H1 (cell line): ENCODE measurements at regions not wholly inside any gene's neighbourhood (a gene's known extent, or its start where the extent isn't known, plus 50 kb on each side); places are given as distances from the start of the nearest gene placed in this dataset.
"Not testable (repeated sequence)": the region's sequence is repeated elsewhere in the genome, so short reads cannot be mapped to it uniquely, and the experiment has no call there.

Experiments
- CTCF ChIA-PET: fragments of 300-600 bp; sonication (Branson Sonifier 250); formaldehyde crosslinking; loops from one replicate; lab custom pipeline; 2021; ENCODE audit not compliant: partially characterized antibody; lab: Charles Lee
- POLR2A ChIA-PET: fragments of 300-600 bp; sonication (Branson Sonifier 250); formaldehyde crosslinking; loops from one replicate; lab custom pipeline; 2021; ENCODE audit warnings: inconsistent platforms; ENCODE audit not compliant: partially characterized antibody; lab: Charles Lee
- DNase-seq, 2 experiments: peaks; one replicate each; pipeline versions ENCODE4 v3.0.0 to v3.0.0-alpha.2; 2010 to 2022; ENCODE audit warnings: low spot score in 2 of 2, low read depth in 1 of 2, mixed read lengths in 1 of 2
- FAIRE-seq: peaks from 2 replicates; lab custom pipeline; 2011; peaks lifted over from hg19 to GRCh38; lab: Jason Lieb, UNC
- H2AFZ ChIP-seq: 2 replicates; pipeline ENCODE4 v1.8.1; 2012; ENCODE audit warnings: low read length, inconsistent platforms
- H2AK5ac ChIP-seq: 2 replicates; pipeline ENCODE4 v1.6.1; 2013; ENCODE audit warnings: low read depth, low read length
- H2BK120ac ChIP-seq: replicated peaks from 2 replicates; pipeline ENCODE3; 2013; ENCODE audit warnings: low read depth, low read length, inconsistent platforms
- H2BK12ac ChIP-seq: 2 replicates; pipeline ENCODE4 v1.6.1; 2013; ENCODE audit warnings: low read depth, low read length
- H2BK15ac ChIP-seq: 2 replicates; pipeline ENCODE4 v1.6.1; 2013; ENCODE audit warnings: low read length
- H2BK20ac ChIP-seq: 2 replicates; pipeline ENCODE4 v1.6.1; 2013; ENCODE audit warnings: low read length
- H2BK5ac ChIP-seq: 2 replicates; pipeline ENCODE4 v1.6.1; 2013; ENCODE audit warnings: low read depth, low read length
- H3K14ac ChIP-seq: 2 replicates; pipeline ENCODE4 v1.6.1; 2013; ENCODE audit warnings: inconsistent platforms; ENCODE audit not compliant: insufficient read length
- H3K18ac ChIP-seq: 2 replicates; pipeline ENCODE4 v1.6.1; 2013; ENCODE audit warnings: low read length; ENCODE audit errors: extremely low read depth
- H3K23ac ChIP-seq: 2 replicates; pipeline ENCODE4 v1.6.1; 2013; ENCODE audit warnings: inconsistent platforms; ENCODE audit not compliant: insufficient read length
- H3K23me2 ChIP-seq: 2 replicates; pipeline ENCODE4 v1.6.1; 2013; ENCODE audit warnings: low read depth, low read length
- H3K27ac ChIP-seq: 2 replicates; pipeline ENCODE4 v1.6.1; 2011; ENCODE audit warnings: low read depth, low read length, inconsistent platforms
- H3K27me3 ChIP-seq, 4 experiments: replicated peaks in 1 of 4; 1 replicate in 1 of 4; 2 replicates in 3 of 4; pipeline versions ENCODE4 v1.6.1 to v1.8.1; 2011 to 2013; ENCODE audit warnings: low read length in 3 of 4, mild to moderate bottlenecking in 3 of 4, inconsistent platforms in 2 of 4, mixed read lengths in 2 of 4, moderate library complexity in 1 of 4; ENCODE audit not compliant: control insufficient read depth in 3 of 4, insufficient read depth in 3 of 4; ENCODE audit errors: extremely low read depth in 1 of 4
- H3K36me3 ChIP-seq, 4 experiments: 2 replicates each; pipeline versions ENCODE4 v1.6.1 to v1.8.1; 2011 to 2013; ENCODE audit warnings: mild to moderate bottlenecking in 4 of 4, low read length in 3 of 4, moderate library complexity in 2 of 4, control low read depth in 1 of 4, inconsistent platforms in 1 of 4; ENCODE audit not compliant: insufficient read depth in 4 of 4, control insufficient read depth in 2 of 4
- H3K4ac ChIP-seq: replicated peaks from 2 replicates; pipeline ENCODE3; 2013; ENCODE audit warnings: low read length, low read depth, mixed read lengths, inconsistent platforms; ENCODE audit not compliant: insufficient read length
- H3K4me1 ChIP-seq, 4 experiments: replicated peaks in 1 of 4; 1 replicate in 1 of 4; 2 replicates in 3 of 4; pipeline versions ENCODE4 v1.6.1 to v1.8.1; 2011 to 2013; ENCODE audit warnings: low read length in 3 of 4, inconsistent platforms in 2 of 4, mixed read lengths in 1 of 4; ENCODE audit not compliant: insufficient read depth in 4 of 4, control insufficient read depth in 3 of 4
- H3K4me2 ChIP-seq, 2 experiments: 2 replicates each; pipeline versions ENCODE4 v1.6.1 to v1.8.1; 2011 to 2013; ENCODE audit warnings: low read depth in 2 of 2, low read length in 2 of 2, control low read depth in 1 of 2, inconsistent platforms in 1 of 2, mild to moderate bottlenecking in 1 of 2; ENCODE audit not compliant: insufficient read depth in 1 of 2
- H3K4me3 ChIP-seq, 4 experiments: fragments of 200-600, 300-600 bp in 1 of 4; sonication (generic), shearing (Covaris generic), sonication (Bioruptor Twin) in 1 of 4; 2 replicates each; pipeline versions ENCODE4 v1.5.1 to v1.8.1; 2011 to 2016; ENCODE audit warnings: low read length in 4 of 4, low read depth in 3 of 4, control low read depth in 2 of 4, inconsistent platforms in 2 of 4, mild to moderate bottlenecking in 2 of 4, mixed read lengths in 1 of 4, moderate library complexity in 1 of 4; ENCODE audit not compliant: insufficient read depth in 2 of 4; ENCODE audit errors: extremely low read depth in 1 of 4
- H3K56ac ChIP-seq: replicated peaks from 2 replicates; pipeline ENCODE3; 2013; ENCODE audit warnings: low read depth, mild to moderate bottlenecking, mixed read lengths, low read length, inconsistent platforms; ENCODE audit not compliant: insufficient read length
- H3K79me1 ChIP-seq: 2 replicates; pipeline ENCODE4 v1.6.1; 2013; ENCODE audit warnings: low read depth, low read length, control low read depth
- H3K79me2 ChIP-seq, 2 experiments: 2 replicates each; pipeline versions ENCODE4 v1.6.1 to v1.8.1; 2012 to 2013; ENCODE audit warnings: low read length in 2 of 2, mild to moderate bottlenecking in 2 of 2, inconsistent platforms in 1 of 2; ENCODE audit not compliant: insufficient read depth in 2 of 2, control insufficient read depth in 1 of 2
- H3K9ac ChIP-seq, 4 experiments: replicated peaks in 1 of 4; 1 replicate in 1 of 4; 2 replicates in 3 of 4; pipeline versions ENCODE4 v1.6.1 to v1.8.1; 2011 to 2013; ENCODE audit warnings: low read depth in 3 of 4, low read length in 3 of 4, control low read depth in 2 of 4, mild to moderate bottlenecking in 2 of 4, moderate library complexity in 2 of 4, inconsistent platforms in 1 of 4; ENCODE audit errors: extremely low read depth in 1 of 4
- H3K9me3 ChIP-seq, 2 experiments: 2 replicates each; pipeline versions ENCODE4 v1.6.1 to v1.8.1; 2012 to 2013; ENCODE audit warnings: mild to moderate bottlenecking in 2 of 2, moderate library complexity in 2 of 2, control low read depth in 1 of 2, inconsistent platforms in 1 of 2, low read depth in 1 of 2, low read length in 1 of 2, mixed read lengths in 1 of 2; ENCODE audit not compliant: insufficient read depth in 2 of 2
- H4K20me1 ChIP-seq, 2 experiments: replicated peaks in 1 of 2; 2 replicates each; pipeline versions ENCODE3 to v1.8.1; 2011 to 2013; ENCODE audit warnings: inconsistent platforms in 2 of 2, low read length in 2 of 2, mild to moderate bottlenecking in 1 of 2; ENCODE audit not compliant: insufficient read depth in 2 of 2, control insufficient read depth in 1 of 2
- H4K5ac ChIP-seq: 2 replicates; pipeline ENCODE4 v1.6.1; 2013; ENCODE audit warnings: low read length, low read depth, mixed read lengths, inconsistent platforms; ENCODE audit not compliant: insufficient read length
- H4K8ac ChIP-seq: 2 replicates; pipeline ENCODE4 v1.8.0; 2013; ENCODE audit warnings: mild to moderate bottlenecking, moderate library complexity, low read length, inconsistent platforms; ENCODE audit not compliant: insufficient read depth; ENCODE audit errors: extremely low read depth
- H4K91ac ChIP-seq: replicated peaks from 2 replicates; pipeline ENCODE3; 2013; ENCODE audit warnings: low read length, mixed read lengths, inconsistent platforms; ENCODE audit not compliant: insufficient read length
- WGBS, 2 experiments: shearing (Covaris generic) in 1 of 2; methylation state at CpG; one replicate each; pipeline versions ENCODE4 v1.1.6 to v1.1.7; 2013 to 2015; ENCODE audit warnings: low lambda C conversion rate in 2 of 2, mixed read lengths in 2 of 2, inconsistent platforms in 1 of 2, low coverage in 1 of 2, missing lambda C conversion rate in 1 of 2; ENCODE audit not compliant: insufficient replicate concordance in 2 of 2, insufficient coverage in 1 of 2, insufficient read length in 1 of 2; ENCODE audit errors: extremely low coverage in 1 of 2, missing lambda C conversion rate in 1 of 2; 5-methylcytosine and 5-hydroxymethylcytosine counted together

- DNase-seq, H2BK12ac ChIP-seq, H3K56ac ChIP-seq, H2BK20ac ChIP-seq, FAIRE-seq, H4K8ac ChIP-seq, H2AFZ ChIP-seq, H3K79me2 ChIP-seq, H3K36me3 ChIP-seq, H3K18ac ChIP-seq, H3K79me1 ChIP-seq, H2BK120ac ChIP-seq, H3K27ac ChIP-seq, H3K4ac ChIP-seq, H3K4me3 ChIP-seq, H3K27me3 ChIP-seq, H4K91ac ChIP-seq, H3K23me2 ChIP-seq, H3K4me2 ChIP-seq, H3K14ac ChIP-seq, H2AK5ac ChIP-seq, H3K4me1 ChIP-seq, H2BK15ac ChIP-seq, POLR2A ChIA-PET, H3K9ac ChIP-seq, H4K20me1 ChIP-seq, CTCF ChIA-PET, H3K23ac ChIP-seq, H4K5ac ChIP-seq, H2BK5ac ChIP-seq: not testable (repeated sequence)
- H3K9me3 ChIP-seq: peaks cover 9 to 22% of the 10 kb centered on the region in 2 experiments; a peak in 3 of 4 replicates
- WGBS, 2 experiments: 68% methylated on average over 9 of the region's 9 CpGs; no CpG with 5 or more reads in 1 of the 2 experiments
Measured at GRCh38 chr21:9857563-9857962, 663.8 kb upstream of the TPTE start.

- H4K8ac ChIP-seq, H3K36me3 ChIP-seq, H3K79me1 ChIP-seq, H4K5ac ChIP-seq, H2BK20ac ChIP-seq, CTCF ChIA-PET, H3K23me2 ChIP-seq, H2BK15ac ChIP-seq, H2AK5ac ChIP-seq, H3K4ac ChIP-seq, H2BK12ac ChIP-seq, H3K23ac ChIP-seq, POLR2A ChIA-PET, H3K56ac ChIP-seq, H2BK5ac ChIP-seq, H3K27me3 ChIP-seq, H4K20me1 ChIP-seq, H4K91ac ChIP-seq, H2BK120ac ChIP-seq, H3K79me2 ChIP-seq, H3K9ac ChIP-seq, H3K4me1 ChIP-seq, H3K27ac ChIP-seq, H3K4me3 ChIP-seq, DNase-seq, H2AFZ ChIP-seq, H3K18ac ChIP-seq, H3K14ac ChIP-seq, FAIRE-seq, H3K4me2 ChIP-seq: not testable (repeated sequence)
- WGBS, 2 experiments: 84% methylated on average over 1 of the region's 1 CpG; no CpG with 5 or more reads in 1 of the 2 experiments
- H3K9me3 ChIP-seq: peaks cover 13 to 24% of the 10 kb centered on the region in 2 experiments; a peak in 3 of 4 replicates
Measured at GRCh38 chr21:9859865-9860264, 661.5 kb upstream of the TPTE start.
